ENCODE measurements at regions not wholly inside any gene's neighbourhood (a gene's known extent, or its start where the extent isn't known, plus 50 kb on each side); places are given as distances from the start of the nearest gene placed in this dataset.

DNA sequence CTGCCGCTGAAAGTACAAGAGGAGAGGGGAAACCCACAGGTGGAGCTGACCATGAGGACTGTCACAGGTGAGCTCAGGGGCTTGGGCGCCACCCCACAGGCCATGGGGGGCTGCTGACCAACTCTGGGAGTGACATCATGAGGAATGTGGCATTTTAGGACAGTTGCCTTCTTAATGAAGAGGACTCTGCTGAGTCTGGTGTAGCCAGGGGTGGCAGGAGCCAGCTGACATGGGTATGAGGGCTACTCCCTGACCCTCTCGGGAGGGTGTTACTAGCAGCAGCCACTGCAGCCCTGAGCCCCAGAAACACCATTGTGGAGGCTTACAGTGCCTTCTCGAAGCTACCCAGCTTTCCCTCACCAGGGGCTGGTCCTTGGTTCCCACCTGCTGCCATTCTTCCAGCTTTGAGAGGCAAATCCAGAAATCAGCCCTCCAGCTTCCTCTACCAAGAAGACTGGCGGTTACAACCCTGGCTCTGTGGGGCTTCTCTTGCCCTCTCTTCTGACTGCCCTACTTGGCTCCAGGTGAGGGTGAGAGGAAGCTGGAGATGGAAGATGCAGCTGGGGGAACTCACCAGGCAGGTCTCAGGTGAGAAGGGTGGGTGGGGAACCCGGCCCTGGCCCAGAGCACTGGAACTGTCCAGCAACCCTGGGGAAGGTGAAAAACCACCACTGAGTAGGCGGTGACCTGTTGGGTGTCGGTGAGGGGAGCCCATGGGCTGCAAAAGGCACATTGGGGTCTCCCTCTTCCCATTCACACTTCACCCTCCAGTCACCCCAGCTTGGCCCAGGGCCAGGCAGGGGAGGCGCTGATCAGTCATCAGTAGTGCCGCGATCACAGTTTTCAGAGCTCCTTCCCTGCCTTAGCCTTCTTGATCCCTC, 98.5 kb downstream of the MCFD2 start (continued):
- TF ChIP-seq, protein P1, sequence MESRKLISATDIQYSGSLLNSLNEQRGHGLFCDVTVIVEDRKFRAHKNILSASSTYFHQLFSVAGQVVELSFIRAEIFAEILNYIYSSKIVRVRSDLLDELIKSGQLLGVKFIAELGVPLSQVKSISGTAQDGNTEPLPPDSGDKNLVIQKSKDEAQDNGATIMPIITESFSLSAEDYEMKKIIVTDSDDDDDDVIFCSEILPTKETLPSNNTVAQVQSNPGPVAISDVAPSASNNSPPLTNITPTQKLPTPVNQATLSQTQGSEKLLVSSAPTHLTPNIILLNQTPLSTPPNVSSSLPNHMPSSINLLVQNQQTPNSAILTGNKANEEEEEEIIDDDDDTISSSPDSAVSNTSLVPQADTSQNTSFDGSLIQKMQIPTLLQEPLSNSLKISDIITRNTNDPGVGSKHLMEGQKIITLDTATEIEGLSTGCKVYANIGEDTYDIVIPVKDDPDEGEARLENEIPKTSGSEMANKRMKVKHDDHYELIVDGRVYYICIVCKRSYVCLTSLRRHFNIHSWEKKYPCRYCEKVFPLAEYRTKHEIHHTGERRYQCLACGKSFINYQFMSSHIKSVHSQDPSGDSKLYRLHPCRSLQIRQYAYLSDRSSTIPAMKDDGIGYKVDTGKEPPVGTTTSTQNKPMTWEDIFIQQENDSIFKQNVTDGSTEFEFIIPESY (IDR thresholded peaks at IDR 0.05; ENCODE audit: extremely low read depth, insufficient replicate concordance, low read length): no peak

- H3K4me1 ChIP-seq (ENCODE audit: control insufficient read depth in 1 of 2, insufficient read depth in 2 of 2, low read length in 2 of 2): peaks cover 0 to 15% of the 10 kb centered on the region in 2 experiments; a peak in 1 of 4 replicates
- no peaks in the 10 kb centered on the region for H3K9me2 ChIP-seq (ENCODE audit: insufficient read depth)
- ChIA-PET CTCF (no interaction called here), POLR2A (no interaction called here), RAD21 (ENCODE audit: low non-redundant PET in 1 of 2, low total read pairs in 2 of 2, uncharacterized antibody in 2 of 2, unreplicated experiment in 2 of 2) (no interaction called here)
- no peaks in the 10 kb centered on the region for H3K36me3 ChIP-seq (ENCODE audit: control insufficient read depth in 1 of 2, insufficient read depth in 2 of 2, low read length in 2 of 2)
- no TSS peak for BruUV-seq (replicated peaks)
- TF ChIP-seq SRF (IDR thresholded peaks at IDR 0.05; ENCODE audit: low read depth): no peak
- no peak for TF ChIP-seq CBX3 (IDR thresholded peaks at IDR 0.05; ENCODE audit: low read depth)
- no peak for TF ChIP-seq EGR1 (IDR thresholded peaks at IDR 0.05; ENCODE audit: low read depth)
- no peak for TF ChIP-seq CTCF (IDR thresholded peaks at IDR 0.05 in 2 of 3, conservative IDR thresholded peaks at IDR 0.05 in 1 of 3; ENCODE audit: borderline replicate concordance in 1 of 3, insufficient read depth in 1 of 3, low read depth in 2 of 3, low read length in 2 of 3)
- TF ChIP-seq, protein P1 (IDR thresholded peaks at IDR 0.05; ENCODE audit: extremely low read depth, insufficient replicate concordance, low read length): no peak
- TF ChIP-seq POLR2AphosphoS5 (IDR thresholded peaks at IDR 0.05; ENCODE audit: low read depth, low read length): no peak
- TF ChIP-seq, protein P2, sequence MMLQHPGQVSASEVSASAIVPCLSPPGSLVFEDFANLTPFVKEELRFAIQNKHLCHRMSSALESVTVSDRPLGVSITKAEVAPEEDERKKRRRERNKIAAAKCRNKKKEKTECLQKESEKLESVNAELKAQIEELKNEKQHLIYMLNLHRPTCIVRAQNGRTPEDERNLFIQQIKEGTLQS (IDR thresholded peaks at IDR 0.05): no peak
- TF ChIP-seq CEBPB (IDR thresholded peaks at IDR 0.05; ENCODE audit: low read depth): no peak
- no peak for TF ChIP-seq YY1 (IDR thresholded peaks at IDR 0.05; ENCODE audit: extremely low read depth, insufficient replicate concordance, low read depth, low read length)
- TF ChIP-seq, protein P3, sequence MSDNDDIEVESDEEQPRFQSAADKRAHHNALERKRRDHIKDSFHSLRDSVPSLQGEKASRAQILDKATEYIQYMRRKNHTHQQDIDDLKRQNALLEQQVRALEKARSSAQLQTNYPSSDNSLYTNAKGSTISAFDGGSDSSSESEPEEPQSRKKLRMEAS (IDR thresholded peaks at IDR 0.05): no peak
- TF ChIP-seq ELF1 (IDR thresholded peaks at IDR 0.05; ENCODE audit: borderline replicate concordance, low read depth): no peak
- no peak for TF ChIP-seq ZNF274 (IDR thresholded peaks at IDR 0.05; ENCODE audit: low read depth, low read length)
- H3K9ac ChIP-seq (ENCODE audit: low read length): no peak overlapping the region
- no peak overlapping the region for H3K27ac ChIP-seq (ENCODE audit: low read depth, low read length)
- H4K20me1 ChIP-seq (ENCODE audit: insufficient read depth): no peaks in the 10 kb centered on the region
- no peaks in the 10 kb centered on the region for H3K79me2 ChIP-seq (ENCODE audit: insufficient read depth, low read length)
- H3K27me3 ChIP-seq (ENCODE audit: insufficient read depth, low read length): no peaks in the 10 kb centered on the region
- no peak for DNase-seq (ENCODE audit: low read depth, low spot score)
- no peaks in the 10 kb centered on the region for H3K9me3 ChIP-seq (ENCODE audit: control insufficient read depth in 1 of 2, insufficient read depth in 1 of 2, low read depth in 1 of 2, low read length in 2 of 2)
- no peak for ATAC-seq
- H3K4me3 ChIP-seq (replicated peaks in 1 of 2; ENCODE audit: low read depth in 1 of 2, low read length in 2 of 2): no peak overlapping the region
- no peak overlapping the region for H2AFZ ChIP-seq (ENCODE audit: low read depth, low read length, poor library complexity, severe bottlenecking)
- H3K4me2 ChIP-seq (ENCODE audit: low read length): no peak overlapping the region
- intact Hi-C loops (cut with micrococcal nuclease): no loop called here
Measured at GRCh38 chr2:46816151-46816845, 99.3 kb downstream of the MCFD2 start.
